Loucy (cell line): ENCODE measurements at regions not wholly inside any gene's neighbourhood (a gene's known extent, or its start where the extent isn't known, plus 50 kb on each side); places are given as distances from the start of the nearest gene placed in this dataset.

Experiments used
- H2AFZ ChIP-seq: fragments of 200-600 bp; sonication (generic); 2 replicates; pipeline ENCODE4 v1.6.0; 2016; ENCODE audit warnings: antibody characterized with exemption, mild to moderate bottlenecking, low read length, moderate library complexity
- H3F3A ChIP-seq: fragments of 200-600 bp; 2 replicates; pipeline ENCODE4 v1.6.0; 2016; ENCODE audit warnings: antibody characterized with exemption, low read depth, mild to moderate bottlenecking
- H3K27me3 ChIP-seq: fragments of 200-600 bp; sonication (generic); 2 replicates; pipeline ENCODE4 v1.6.1; 2014; ENCODE audit warnings: low read length, mild to moderate bottlenecking; ENCODE audit not compliant: insufficient read depth, poor library complexity, severe bottlenecking
- H3K36me3 ChIP-seq: fragments of 200-600 bp; sonication (generic); 2 replicates; pipeline ENCODE4 v1.6.1; 2016; ENCODE audit warnings: low read length; ENCODE audit not compliant: insufficient read depth
- H3K4me1 ChIP-seq: fragments of 200-600 bp; sonication (generic); 2 replicates; pipeline ENCODE4 v1.5.1; 2014; ENCODE audit warnings: low read length, mild to moderate bottlenecking; ENCODE audit not compliant: insufficient read depth, poor library complexity, severe bottlenecking
- H3K4me2 ChIP-seq: fragments of 200-600 bp; sonication (generic); 2 replicates; pipeline ENCODE4 v1.6.0; 2014; ENCODE audit warnings: antibody characterized with exemption, low read length, low read depth, mild to moderate bottlenecking; ENCODE audit not compliant: poor library complexity, severe bottlenecking
- H3K4me3 ChIP-seq: fragments of 200-600 bp; sonication (generic); 2 replicates; pipeline ENCODE4 v1.5.1; 2014; ENCODE audit warnings: low read length, mild to moderate bottlenecking, mixed read lengths; ENCODE audit not compliant: poor library complexity, severe bottlenecking
- H3K79me2 ChIP-seq: fragments of 200-600 bp; sonication (generic); 2 replicates; pipeline ENCODE4 v1.6.1; 2014; ENCODE audit warnings: low read length; ENCODE audit not compliant: insufficient read depth
- H3K9ac ChIP-seq: fragments of 200-600 bp; sonication (generic); 2 replicates; pipeline ENCODE4 v1.6.0; 2014; ENCODE audit warnings: mild to moderate bottlenecking, low read depth, low read length, moderate library complexity; ENCODE audit not compliant: poor library complexity, severe bottlenecking
- H3K9me2 ChIP-seq: fragments of 200-600 bp; sonication (generic); replicated peaks from 2 replicates; pipeline ENCODE4 v1.6.1; 2016; ENCODE audit warnings: low read depth, low read length, mixed read lengths
- H3K9me3 ChIP-seq: fragments of 200-600 bp; sonication (generic); 2 replicates; pipeline ENCODE4 v1.6.1; 2014; ENCODE audit warnings: mild to moderate bottlenecking, antibody characterized with exemption, low read length, low read depth; ENCODE audit not compliant: insufficient read depth
- H4K20me1 ChIP-seq: fragments of 200-600 bp; sonication (generic); 2 replicates; pipeline ENCODE4 v1.6.0; 2014; ENCODE audit warnings: antibody characterized with exemption, low read length, mild to moderate bottlenecking; ENCODE audit not compliant: insufficient read depth, poor library complexity, severe bottlenecking
- CTCF ChIP-seq: fragments of 200-600 bp; sonication (generic); conservative IDR thresholded peaks from 2 replicates; pipeline ENCODE4 v1.5.1; 2014; ENCODE audit warnings: mild to moderate bottlenecking, antibody characterized with exemption, low read length
- EZH2phosphoT487 ChIP-seq: fragments of 200-600 bp; IDR thresholded peaks from 2 replicates; pipeline ENCODE4 v1.6.1; 2018; ENCODE audit warnings: antibody characterized with exemption, mild to moderate bottlenecking, moderate library complexity, borderline replicate concordance

DNA sequence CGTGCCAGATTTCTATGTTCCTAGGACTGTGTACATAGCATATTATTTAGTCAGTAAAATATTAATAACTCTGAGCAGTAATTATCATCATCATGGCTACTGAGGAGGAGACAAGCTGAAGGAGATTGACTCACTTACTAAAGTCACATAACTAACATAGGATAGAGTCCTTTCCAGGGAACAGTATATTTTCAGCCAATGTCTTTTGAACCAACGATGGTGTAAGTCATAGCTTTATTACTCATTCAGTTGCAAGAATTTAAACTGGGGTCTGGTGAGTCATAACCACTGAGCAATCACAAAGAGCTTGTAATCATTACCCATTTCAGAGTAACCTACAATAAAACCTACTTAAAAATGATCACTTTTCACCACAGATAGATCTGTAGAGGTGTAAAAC, 1564.8 kb upstream of the TENM4 start:
- no peaks in the 10 kb centered on the region for H3F3A ChIP-seq
- no peaks in the 10 kb centered on the region for H3K4me1 ChIP-seq
- H3K9ac ChIP-seq, result no peak overlapping the region
- H3K36me3 ChIP-seq, result no peaks in the 10 kb centered on the region
- H3K27me3 ChIP-seq, result no peaks in the 10 kb centered on the region
- TF ChIP-seq EZH2phosphoT487 (no peak), CTCF (no peak)
- no peak overlapping the region for H3K4me2 ChIP-seq
- H3K9me2 ChIP-seq, result no peaks in the 10 kb centered on the region
- no peak overlapping the region for H3K4me3 ChIP-seq
- H2AFZ ChIP-seq, result no peak overlapping the region
- H3K79me2 ChIP-seq, result no peaks in the 10 kb centered on the region
- H3K9me3 ChIP-seq, result no peaks in the 10 kb centered on the region
- H4K20me1 ChIP-seq, result no peaks in the 10 kb centered on the region

- Histone ChIP-seq H3K4me2 (no peak overlapping the region), H3K9me3 (no peaks in the 10 kb centered on the region), H3K9ac (no peak overlapping the region), H2AFZ (no peak overlapping the region), H3K79me2 (no peaks in the 10 kb centered on the region), H4K20me1 (no peaks in the 10 kb centered on the region), H3K4me3 (no peak overlapping the region), H3K36me3 (no peaks in the 10 kb centered on the region), H3K4me1 (no peaks in the 10 kb centered on the region), H3K27me3 (no peaks in the 10 kb centered on the region), H3F3A (no peaks in the 10 kb centered on the region), H3K9me2 (no peaks in the 10 kb centered on the region)
- TF ChIP-seq EZH2phosphoT487, result no peak
- no peak for TF ChIP-seq CTCF
Observed at GRCh38 chr11:81004576-81004975, 1563.7 kb upstream of the TENM4 start.

DNA sequence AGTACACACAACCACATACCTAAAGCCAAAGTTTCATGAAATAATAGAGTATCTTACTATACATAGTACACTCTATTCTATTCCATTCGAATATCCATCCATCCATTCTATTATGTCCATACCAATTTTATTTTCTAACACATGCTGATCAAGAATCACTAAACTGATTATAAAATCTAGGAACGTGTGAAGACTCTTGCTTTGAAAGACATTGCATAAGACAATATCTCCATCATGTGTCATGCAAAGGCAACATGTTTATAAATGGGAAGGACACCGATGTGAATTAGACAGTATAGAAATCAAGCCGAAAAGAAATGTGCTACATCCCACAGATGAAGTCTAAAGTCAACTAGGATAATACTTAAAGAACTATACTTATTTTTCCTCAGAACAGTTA, 1561.5 kb upstream of the TENM4 start:
- Histone ChIP-seq H3K79me2 (no peaks in the 10 kb centered on the region), H3F3A (no peaks in the 10 kb centered on the region), H4K20me1 (no peaks in the 10 kb centered on the region), H3K9ac (no peak overlapping the region), H3K36me3 (no peaks in the 10 kb centered on the region), H3K4me3 (no peak overlapping the region), H3K4me2 (no peak overlapping the region), H3K27me3 (no peaks in the 10 kb centered on the region), H2AFZ (no peak overlapping the region), H3K9me2 (no peaks in the 10 kb centered on the region), H3K9me3 (no peaks in the 10 kb centered on the region), H3K4me1 (no peaks in the 10 kb centered on the region)
- TF ChIP-seq CTCF, result no peak
- no peak for TF ChIP-seq EZH2phosphoT487
